Astrocyte of the spinal cord (primary cell): ENCODE measurements at regions not wholly inside any gene's neighbourhood (a gene's known extent, or its start where the extent isn't known, plus 50 kb on each side); places are given as distances from the start of the nearest gene placed in this dataset.

ENCODE experiments used
- DNase-seq: peaks from one replicate; pipeline ENCODE4 v3.0.0; 2011; ENCODE audit warnings: low read depth, low spot score
- H3K4me3 ChIP-seq: 2 replicates; pipeline ENCODE4 v1.5.1; 2011; ENCODE audit warnings: low read depth, mild to moderate bottlenecking, low read length, moderate library complexity
- CTCF ChIP-seq: IDR thresholded peaks from 2 replicates; pipeline ENCODE4 v1.5.1; 2012; ENCODE audit warnings: low read depth, mild to moderate bottlenecking, low read length, inconsistent platforms
- in situ Hi-C: cut with HindIII; loops from 2 replicates; pipeline ENCODE4 v1.10.0; 2017; ENCODE audit warnings: low sequenced_read_pairs

GRCh38 chr1:244339073-244339692 lies 112.5 kb downstream of the ADSS2 start:
- in situ Hi-C loops = no loop called here
- no peak for DNase-seq
- no peak for TF ChIP-seq CTCF
- H3K4me3 ChIP-seq = no peak overlapping the region

GRCh38 chr1:244339776-244340175 lies 111.9 kb downstream of the ADSS2 start:
- DNase-seq = no peak
- TF ChIP-seq CTCF = no peak
- in situ Hi-C loops = no loop called here
- no peak overlapping the region for H3K4me3 ChIP-seq

- DNase-seq = no peak
- H3K4me3 ChIP-seq = no peak overlapping the region
- TF ChIP-seq CTCF = no peak
- in situ Hi-C loops = no loop called here
These were observed 111.3 kb downstream of the ADSS2 start for GRCh38 chr1:244340396-244340795.

GRCh38 chr1:244341455-244342450 lies 110.0 kb downstream of the ADSS2 start:
- in situ Hi-C loops = no loop called here
- DNase-seq = peak; percentile 51
- TF ChIP-seq CTCF = no peak
- no peak overlapping the region for H3K4me3 ChIP-seq

GRCh38 chr1:244344001-244344400 lies 107.7 kb downstream of the ADSS2 start:
- in situ Hi-C loops = no loop called here
- DNase-seq = no peak
- H3K4me3 ChIP-seq = no peak overlapping the region
- no peak for TF ChIP-seq CTCF

GRCh38 chr1:244346972-244347618 lies 104.6 kb downstream of the ADSS2 start:
- no peak for TF ChIP-seq CTCF
- in situ Hi-C loops = no loop called here
- no peak overlapping the region for H3K4me3 ChIP-seq
- no peak for DNase-seq
